GM18505 (cell line): ENCODE measurements at regions not wholly inside any gene's neighbourhood (a gene's known extent, or its start where the extent isn't known, plus 50 kb on each side); places are given as distances from the start of the nearest gene placed in this dataset.

ENCODE experiments used
- ATAC-seq: cut with Tn5 transposase; IDR thresholded peaks from one replicate; pipeline ENCODE4 v1.9.1; 2021; ENCODE audit not compliant: unreplicated experiment
- POLR2A ChIP-seq: IDR thresholded peaks from 4 replicates; pipeline ENCODE4 v1.6.1; 2011; ENCODE audit warnings: borderline replicate concordance; ENCODE audit not compliant: insufficient read depth, insufficient read length; ENCODE audit errors: extremely low read depth

GRCh38 chr15:38144921-38145320, 107.7 kb upstream of the SPRED1 start:
- no peak for ATAC-seq
- no peak for TF ChIP-seq POLR2A

GRCh38 chr15:38145651-38146111, 107.0 kb upstream of the SPRED1 start:
- TF ChIP-seq POLR2A, result no peak
- ATAC-seq, result no peak

- TF ChIP-seq POLR2A, result no peak
- ATAC-seq, result no peak
Observed at GRCh38 chr15:38147246-38147645, 105.4 kb upstream of the SPRED1 start.

- ATAC-seq, result no peak
Observed at GRCh38 chr15:38148471-38148870, 104.2 kb upstream of the SPRED1 start.

GRCh38 chr15:38149315-38149714, 103.3 kb upstream of the SPRED1 start:
- no peak for ATAC-seq
- no peak for TF ChIP-seq POLR2A

More at GRCh38 chr15:38148471-38148870, 104.2 kb upstream of the SPRED1 start:
- TF ChIP-seq POLR2A, result no peak

- no peak for TF ChIP-seq POLR2A
- no peak for ATAC-seq
Observed at GRCh38 chr15:38150148-38150547, 102.5 kb upstream of the SPRED1 start.

- no peak for TF ChIP-seq POLR2A
- ATAC-seq, result no peak
Observed at GRCh38 chr15:38150794-38151193, 101.8 kb upstream of the SPRED1 start.

GRCh38 chr15:38153781-38154180, 98.9 kb upstream of the SPRED1 start:
- ATAC-seq, result no peak
- TF ChIP-seq POLR2A, result no peak

GRCh38 chr15:38154255-38154654, 98.4 kb upstream of the SPRED1 start:
- TF ChIP-seq POLR2A, result no peak
- no peak for ATAC-seq

- ATAC-seq, result no peak
- no peak for TF ChIP-seq POLR2A
Observed at GRCh38 chr15:38154837-38155236, 97.8 kb upstream of the SPRED1 start.

GRCh38 chr15:38163658-38164057, 89.0 kb upstream of the SPRED1 start:
- TF ChIP-seq POLR2A, result no peak
- ATAC-seq, result no peak

- no peak for ATAC-seq
- no peak for TF ChIP-seq POLR2A
Observed at GRCh38 chr15:38164061-38164460, 88.6 kb upstream of the SPRED1 start.

GRCh38 chr15:38164507-38164906, 88.1 kb upstream of the SPRED1 start:
- no peak for ATAC-seq
- TF ChIP-seq POLR2A, result no peak

GRCh38 chr15:38168467-38169070, 84.1 kb upstream of the SPRED1 start:
- no peak for ATAC-seq
- TF ChIP-seq POLR2A, result no peak

GRCh38 chr15:38171973-38172372, 80.7 kb upstream of the SPRED1 start:
- ATAC-seq, result no peak
- TF ChIP-seq POLR2A, result no peak
